ENCODE measurements at regions not wholly inside any gene's neighbourhood (a gene's known extent, or its start where the extent isn't known, plus 50 kb on each side); places are given as distances from the start of the nearest gene placed in this dataset.
"Not testable (repeated sequence)": the region's sequence is repeated elsewhere in the genome, so short reads cannot be mapped to it uniquely, and the experiment has no call there.

GRCh38 chr7:68888971-68889385 is 709.3 kb upstream of the AUTS2 start:
- DNase-seq = no peak

- no peak for DNase-seq
These were observed 706.0 kb upstream of the AUTS2 start for GRCh38 chr7:68892236-68892635.

GRCh38 chr7:68893411-68893810 is 704.9 kb upstream of the AUTS2 start:
- no peak for DNase-seq

- not testable (repeated sequence) for DNase-seq
These were observed 699.1 kb upstream of the AUTS2 start for GRCh38 chr7:68899156-68899555.

GRCh38 chr7:68900096-68900495 is 698.2 kb upstream of the AUTS2 start:
- no peak for DNase-seq

- no peak for DNase-seq
These were observed 693.6 kb upstream of the AUTS2 start for GRCh38 chr7:68904630-68905029.

- no peak for DNase-seq
These were observed 686.5 kb upstream of the AUTS2 start for GRCh38 chr7:68911754-68912153.

- no peak for DNase-seq
These were observed 684.3 kb upstream of the AUTS2 start for GRCh38 chr7:68914006-68914405.

GRCh38 chr7:68917041-68917651 is 681.1 kb upstream of the AUTS2 start:
- DNase-seq = no peak

- no peak for DNase-seq
These were observed 679.7 kb upstream of the AUTS2 start for GRCh38 chr7:68918621-68919020.

GRCh38 chr7:68922850-68923249 is 675.4 kb upstream of the AUTS2 start:
- DNase-seq = no peak

- no peak for DNase-seq
These were observed 673.0 kb upstream of the AUTS2 start for GRCh38 chr7:68925241-68925640.

- DNase-seq = no peak
These were observed 668.5 kb upstream of the AUTS2 start for GRCh38 chr7:68929781-68930261.

- no peak for DNase-seq
These were observed 661.7 kb upstream of the AUTS2 start for GRCh38 chr7:68936471-68937035.

- no peak for DNase-seq
These were observed 660.1 kb upstream of the AUTS2 start for GRCh38 chr7:68938151-68938550.

GRCh38 chr7:68943786-68944185 is 654.5 kb upstream of the AUTS2 start:
- no peak for DNase-seq

GRCh38 chr7:68955656-68956055 is 642.6 kb upstream of the AUTS2 start:
- DNase-seq = no peak

GRCh38 chr7:68958571-68958970 is 639.7 kb upstream of the AUTS2 start:
- DNase-seq = no peak

GRCh38 chr7:68963552-68963951 is 634.7 kb upstream of the AUTS2 start:
- no peak for DNase-seq

GRCh38 chr7:68964060-68964459 is 634.2 kb upstream of the AUTS2 start:
- no peak for DNase-seq

GRCh38 chr7:68965351-68965750 is 632.9 kb upstream of the AUTS2 start:
- no peak for DNase-seq

- DNase-seq = no peak
These were observed 630.7 kb upstream of the AUTS2 start for GRCh38 chr7:68967598-68967997.

- no peak for DNase-seq
These were observed 628.7 kb upstream of the AUTS2 start for GRCh38 chr7:68969571-68969970.

- no peak for DNase-seq
These were observed 626.5 kb upstream of the AUTS2 start for GRCh38 chr7:68971634-68972340.
